ENCODE measurements at regions not wholly inside any gene's neighbourhood (a gene's known extent, or its start where the extent isn't known, plus 50 kb on each side); places are given as distances from the start of the nearest gene placed in this dataset.
"Not testable (repeated sequence)": the region's sequence is repeated elsewhere in the genome, so short reads cannot be mapped to it uniquely, and the experiment has no call there.

- DNase-seq (ENCODE audit: low spot score), result not testable (repeated sequence)
Observed at GRCh38 chr20:25798174-25798993, 101.7 kb upstream of the ZNF337 start.

- not testable (repeated sequence) for DNase-seq (ENCODE audit: low spot score)
Observed at GRCh38 chr20:25797062-25797461, 100.4 kb upstream of the ZNF337 start.

GRCh38 chr20:25777241-25777640 is 80.6 kb upstream of the ZNF337 start:
- DNase-seq (ENCODE audit: low spot score), result not testable (repeated sequence)

- DNase-seq (ENCODE audit: low spot score), result not testable (repeated sequence)
Observed at GRCh38 chr20:25774711-25775110, 78.1 kb upstream of the ZNF337 start.

- not testable (repeated sequence) for DNase-seq (ENCODE audit: low spot score)
Observed at GRCh38 chr20:25774203-25774602, 77.5 kb upstream of the ZNF337 start.

GRCh38 chr20:25772437-25772836 is 75.8 kb upstream of the ZNF337 start:
- not testable (repeated sequence) for DNase-seq (ENCODE audit: low spot score)

GRCh38 chr20:25771818-25772217 is 75.2 kb upstream of the ZNF337 start:
- DNase-seq (ENCODE audit: low spot score), result not testable (repeated sequence)

GRCh38 chr20:25761596-25761995 is 64.9 kb upstream of the ZNF337 start:
- DNase-seq (ENCODE audit: low spot score), result no peak

GRCh38 chr20:25761046-25761445 is 64.4 kb upstream of the ZNF337 start:
- DNase-seq (ENCODE audit: low spot score), result not testable (repeated sequence)

- DNase-seq (ENCODE audit: low spot score), result no peak
Observed at GRCh38 chr20:25750765-25751696, 54.4 kb upstream of the ZNF337 start.

GRCh38 chr20:25750220-25750764 is 53.6 kb upstream of the ZNF337 start:
- no peak for DNase-seq (ENCODE audit: low spot score)

- DNase-seq (ENCODE audit: low spot score), result no peak
Observed at GRCh38 chr20:25749649-25750048, 53.0 kb upstream of the ZNF337 start.

Measured in left forelimb (tissue), 1 donor.